SK-N-SH treated with all-trans-retinoic acid at 6 μM for 48 hours (cell line): ENCODE measurements at regions not wholly inside any gene's neighbourhood (a gene's known extent, or its start where the extent isn't known, plus 50 kb on each side); places are given as distances from the start of the nearest gene placed in this dataset.

ENCODE experiments used
- ATAC-seq: fragments of 200-7000 bp; cut with Tn5 transposase; 3 replicates; pipeline ENCODE4 v1.9.1; 2020; ENCODE audit warnings: mild to moderate bottlenecking, moderate library complexity
- ARNTL ChIP-seq: fragments of 450-650 bp; formaldehyde crosslinking; IDR thresholded peaks from 2 replicates; pipeline ENCODE4 v1.5.0; 2020; ENCODE audit warnings: low read depth, mild to moderate bottlenecking, moderate library complexity, borderline replicate concordance
- BACH2 ChIP-seq: fragments of 250-450 bp; sonication (Bioruptor Pico); IDR thresholded peaks from 2 replicates; pipeline ENCODE4 v1.9.0; 2021; ENCODE audit warnings: mild to moderate bottlenecking, borderline replicate concordance
- CSDC2 ChIP-seq: fragments of 250-450 bp; sonication (Bioruptor Pico); IDR thresholded peaks from 2 replicates; pipeline ENCODE4 v1.5.0; 2020; ENCODE audit warnings: mild to moderate bottlenecking, moderate library complexity
- ESRRG ChIP-seq: fragments of 250-450 bp; sonication (Bioruptor Pico); IDR thresholded peaks from 2 replicates; pipeline ENCODE4 v1.6.1; 2021; ENCODE audit warnings: mild to moderate bottlenecking
- GLIS3 ChIP-seq: fragments of 250-450 bp; sonication (Bioruptor Pico); IDR thresholded peaks from 2 replicates; pipeline ENCODE4 v1.5.0; 2020; ENCODE audit warnings: mild to moderate bottlenecking, moderate library complexity
- ISL1 ChIP-seq: fragments of 250-450 bp; sonication (Bioruptor Pico); IDR thresholded peaks from 2 replicates; pipeline ENCODE4 v2.1.2; 2022; ENCODE audit warnings: mild to moderate bottlenecking, moderate library complexity
- OSR1 ChIP-seq: fragments of 250-450 bp; sonication (Bioruptor Pico); IDR thresholded peaks from 2 replicates; pipeline ENCODE4 v1.8.0; 2022; ENCODE audit warnings: moderate library complexity, mild to moderate bottlenecking, inconsistent platforms
- PPARA ChIP-seq: fragments of 250-450 bp; sonication (Bioruptor Pico); IDR thresholded peaks from 2 replicates; pipeline ENCODE4 v1.5.0; 2020; ENCODE audit warnings: mild to moderate bottlenecking, borderline replicate concordance
- RARB ChIP-seq: fragments of 250-450 bp; sonication (Bioruptor Pico); IDR thresholded peaks from 2 replicates; pipeline ENCODE4 v1.8.0; 2021; ENCODE audit warnings: mild to moderate bottlenecking, moderate library complexity
- SNAI2 ChIP-seq: fragments of 250-450 bp; sonication (Bioruptor Pico); IDR thresholded peaks from 2 replicates; pipeline ENCODE4 v1.5.0; 2020; ENCODE audit warnings: mild to moderate bottlenecking, moderate library complexity
- TCF4 ChIP-seq: fragments of 250-450 bp; sonication (Bioruptor Pico); IDR thresholded peaks from 2 replicates; pipeline ENCODE4 v1.8.0; 2021; ENCODE audit warnings: mild to moderate bottlenecking, moderate library complexity, borderline replicate concordance
- TOX ChIP-seq: fragments of 250-450 bp; sonication (Bioruptor Pico); IDR thresholded peaks from 2 replicates; pipeline ENCODE4 v1.8.0; 2021; ENCODE audit warnings: mild to moderate bottlenecking, moderate library complexity, borderline replicate concordance
- ZC3H10 ChIP-seq: fragments of 250-450 bp; sonication (Bioruptor Pico); IDR thresholded peaks from 2 replicates; pipeline ENCODE4 v1.5.1; 2021; ENCODE audit warnings: mild to moderate bottlenecking, moderate library complexity
- ZFP3 ChIP-seq: fragments of 250-450 bp; sonication (Bioruptor Pico); IDR thresholded peaks from 2 replicates; pipeline ENCODE4 v1.5.0; 2020; ENCODE audit warnings: mild to moderate bottlenecking, moderate library complexity
- ZFP30 ChIP-seq: fragments of 450-650 bp; formaldehyde crosslinking; IDR thresholded peaks from 2 replicates; pipeline ENCODE4 v1.5.0; 2022; ENCODE audit warnings: mild to moderate bottlenecking, moderate library complexity
- ZNF565 ChIP-seq: fragments of 450-650 bp; formaldehyde crosslinking; conservative IDR thresholded peaks from 2 replicates; pipeline ENCODE4 v1.5.0; 2020; ENCODE audit warnings: low read depth, mild to moderate bottlenecking, moderate library complexity
- ZNF70 ChIP-seq: fragments of 450-650 bp; formaldehyde crosslinking; IDR thresholded peaks from 2 replicates; pipeline ENCODE4 v1.5.0; 2020; ENCODE audit warnings: mild to moderate bottlenecking, moderate library complexity
- ZNF8 ChIP-seq: fragments of 450-650 bp; formaldehyde crosslinking; IDR thresholded peaks from 2 replicates; pipeline ENCODE4 v1.5.0; 2020; ENCODE audit warnings: mild to moderate bottlenecking, moderate library complexity
- TF ChIP-seq, protein P1 (sequence below): fragments of 250-450 bp; sonication (Bioruptor Pico); IDR thresholded peaks from 2 replicates; pipeline ENCODE4 v1.8.0; 2020; ENCODE audit warnings: mild to moderate bottlenecking, moderate library complexity, borderline replicate concordance
- TF ChIP-seq, protein P2 (sequence below): fragments of 250-450 bp; sonication (Bioruptor Pico); IDR thresholded peaks from 2 replicates; pipeline ENCODE4 v1.5.1; 2021; ENCODE audit warnings: mild to moderate bottlenecking, moderate library complexity
- TF ChIP-seq, protein P3 (sequence below): fragments of 250-450 bp; sonication (Bioruptor Pico); IDR thresholded peaks from 2 replicates; pipeline ENCODE4 v1.5.0; 2020; ENCODE audit warnings: mild to moderate bottlenecking, moderate library complexity
- TF ChIP-seq, protein P4 (sequence below): fragments of 250-450 bp; sonication (Bioruptor Pico); IDR thresholded peaks from 2 replicates; pipeline ENCODE4 v1.8.0; 2021; ENCODE audit warnings: low read depth, mild to moderate bottlenecking, moderate library complexity, borderline replicate concordance
- TF ChIP-seq, protein P5 (sequence below): fragments of 250-450 bp; sonication (Bioruptor Pico); IDR thresholded peaks from 2 replicates; pipeline ENCODE4 v1.5.1; 2020; ENCODE audit warnings: low read depth, mild to moderate bottlenecking, moderate library complexity

DNA sequence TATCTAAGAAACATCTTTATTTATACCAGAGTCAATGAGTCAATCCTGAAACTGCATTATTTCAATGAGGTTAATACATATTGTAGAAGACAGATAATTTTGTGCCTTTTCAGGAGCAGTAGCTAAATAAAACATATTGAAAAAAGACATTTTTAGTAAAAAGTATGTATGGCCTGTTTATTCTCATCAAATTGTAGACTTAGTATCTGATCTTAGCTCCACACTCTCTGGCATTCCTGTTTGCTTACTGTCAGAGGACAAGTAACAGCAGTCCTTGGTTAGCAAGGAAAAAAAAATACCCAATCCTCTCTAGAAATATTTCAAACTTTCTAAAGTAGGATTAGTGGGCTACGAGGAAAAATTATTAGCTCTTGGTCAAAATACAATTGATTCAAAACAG is 50.5 kb upstream of the GUCY1A1 start:
- TF ChIP-seq ISL1 (peak; percentile 92), ESRRG (CRISPR knock-in tag) (no peak), ZFP30 (CRISPR knock-in tag) (no peak), ZNF70 (CRISPR knock-in tag) (no peak), TCF4 (peak; percentile 54; the same call in 1 of the 2 replicates), ZC3H10 (no peak), ZFP3 (CRISPR knock-in tag) (no peak), ZNF565 (CRISPR knock-in tag) (no peak), RARB (CRISPR knock-in tag) (no peak), CSDC2 (no peak), SNAI2 (CRISPR knock-in tag) (no peak), PPARA (CRISPR knock-in tag) (no peak), ARNTL (CRISPR knock-in tag) (no peak), ZNF8 (CRISPR knock-in tag) (no peak), TOX (CRISPR knock-in tag) (no peak), BACH2 (CRISPR knock-in tag) (no peak), OSR1 (CRISPR knock-in tag) (no peak), GLIS3 (CRISPR knock-in tag) (no peak)
- TF ChIP-seq, protein P1, sequence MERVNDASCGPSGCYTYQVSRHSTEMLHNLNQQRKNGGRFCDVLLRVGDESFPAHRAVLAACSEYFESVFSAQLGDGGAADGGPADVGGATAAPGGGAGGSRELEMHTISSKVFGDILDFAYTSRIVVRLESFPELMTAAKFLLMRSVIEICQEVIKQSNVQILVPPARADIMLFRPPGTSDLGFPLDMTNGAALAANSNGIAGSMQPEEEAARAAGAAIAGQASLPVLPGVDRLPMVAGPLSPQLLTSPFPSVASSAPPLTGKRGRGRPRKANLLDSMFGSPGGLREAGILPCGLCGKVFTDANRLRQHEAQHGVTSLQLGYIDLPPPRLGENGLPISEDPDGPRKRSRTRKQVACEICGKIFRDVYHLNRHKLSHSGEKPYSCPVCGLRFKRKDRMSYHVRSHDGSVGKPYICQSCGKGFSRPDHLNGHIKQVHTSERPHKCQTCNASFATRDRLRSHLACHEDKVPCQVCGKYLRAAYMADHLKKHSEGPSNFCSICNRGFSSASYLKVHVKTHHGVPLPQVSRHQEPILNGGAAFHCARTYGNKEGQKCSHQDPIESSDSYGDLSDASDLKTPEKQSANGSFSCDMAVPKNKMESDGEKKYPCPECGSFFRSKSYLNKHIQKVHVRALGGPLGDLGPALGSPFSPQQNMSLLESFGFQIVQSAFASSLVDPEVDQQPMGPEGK (CRISPR knock-in tag) = no peak
- TF ChIP-seq, protein P2, sequence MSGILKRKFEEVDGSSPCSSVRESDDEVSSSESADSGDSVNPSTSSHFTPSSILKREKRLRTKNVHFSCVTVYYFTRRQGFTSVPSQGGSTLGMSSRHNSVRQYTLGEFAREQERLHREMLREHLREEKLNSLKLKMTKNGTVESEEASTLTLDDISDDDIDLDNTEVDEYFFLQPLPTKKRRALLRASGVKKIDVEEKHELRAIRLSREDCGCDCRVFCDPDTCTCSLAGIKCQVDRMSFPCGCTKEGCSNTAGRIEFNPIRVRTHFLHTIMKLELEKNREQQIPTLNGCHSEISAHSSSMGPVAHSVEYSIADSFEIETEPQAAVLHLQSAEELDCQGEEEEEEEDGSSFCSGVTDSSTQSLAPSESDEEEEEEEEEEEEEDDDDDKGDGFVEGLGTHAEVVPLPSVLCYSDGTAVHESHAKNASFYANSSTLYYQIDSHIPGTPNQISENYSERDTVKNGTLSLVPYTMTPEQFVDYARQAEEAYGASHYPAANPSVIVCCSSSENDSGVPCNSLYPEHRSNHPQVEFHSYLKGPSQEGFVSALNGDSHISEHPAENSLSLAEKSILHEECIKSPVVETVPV (CRISPR knock-in tag) = no peak
- TF ChIP-seq, protein P3, sequence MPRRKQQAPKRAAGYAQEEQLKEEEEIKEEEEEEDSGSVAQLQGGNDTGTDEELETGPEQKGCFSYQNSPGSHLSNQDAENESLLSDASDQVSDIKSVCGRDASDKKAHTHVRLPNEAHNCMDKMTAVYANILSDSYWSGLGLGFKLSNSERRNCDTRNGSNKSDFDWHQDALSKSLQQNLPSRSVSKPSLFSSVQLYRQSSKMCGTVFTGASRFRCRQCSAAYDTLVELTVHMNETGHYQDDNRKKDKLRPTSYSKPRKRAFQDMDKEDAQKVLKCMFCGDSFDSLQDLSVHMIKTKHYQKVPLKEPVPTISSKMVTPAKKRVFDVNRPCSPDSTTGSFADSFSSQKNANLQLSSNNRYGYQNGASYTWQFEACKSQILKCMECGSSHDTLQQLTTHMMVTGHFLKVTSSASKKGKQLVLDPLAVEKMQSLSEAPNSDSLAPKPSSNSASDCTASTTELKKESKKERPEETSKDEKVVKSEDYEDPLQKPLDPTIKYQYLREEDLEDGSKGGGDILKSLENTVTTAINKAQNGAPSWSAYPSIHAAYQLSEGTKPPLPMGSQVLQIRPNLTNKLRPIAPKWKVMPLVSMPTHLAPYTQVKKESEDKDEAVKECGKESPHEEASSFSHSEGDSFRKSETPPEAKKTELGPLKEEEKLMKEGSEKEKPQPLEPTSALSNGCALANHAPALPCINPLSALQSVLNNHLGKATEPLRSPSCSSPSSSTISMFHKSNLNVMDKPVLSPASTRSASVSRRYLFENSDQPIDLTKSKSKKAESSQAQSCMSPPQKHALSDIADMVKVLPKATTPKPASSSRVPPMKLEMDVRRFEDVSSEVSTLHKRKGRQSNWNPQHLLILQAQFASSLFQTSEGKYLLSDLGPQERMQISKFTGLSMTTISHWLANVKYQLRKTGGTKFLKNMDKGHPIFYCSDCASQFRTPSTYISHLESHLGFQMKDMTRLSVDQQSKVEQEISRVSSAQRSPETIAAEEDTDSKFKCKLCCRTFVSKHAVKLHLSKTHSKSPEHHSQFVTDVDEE (CRISPR knock-in tag) = no peak
- TF ChIP-seq, protein P4, sequence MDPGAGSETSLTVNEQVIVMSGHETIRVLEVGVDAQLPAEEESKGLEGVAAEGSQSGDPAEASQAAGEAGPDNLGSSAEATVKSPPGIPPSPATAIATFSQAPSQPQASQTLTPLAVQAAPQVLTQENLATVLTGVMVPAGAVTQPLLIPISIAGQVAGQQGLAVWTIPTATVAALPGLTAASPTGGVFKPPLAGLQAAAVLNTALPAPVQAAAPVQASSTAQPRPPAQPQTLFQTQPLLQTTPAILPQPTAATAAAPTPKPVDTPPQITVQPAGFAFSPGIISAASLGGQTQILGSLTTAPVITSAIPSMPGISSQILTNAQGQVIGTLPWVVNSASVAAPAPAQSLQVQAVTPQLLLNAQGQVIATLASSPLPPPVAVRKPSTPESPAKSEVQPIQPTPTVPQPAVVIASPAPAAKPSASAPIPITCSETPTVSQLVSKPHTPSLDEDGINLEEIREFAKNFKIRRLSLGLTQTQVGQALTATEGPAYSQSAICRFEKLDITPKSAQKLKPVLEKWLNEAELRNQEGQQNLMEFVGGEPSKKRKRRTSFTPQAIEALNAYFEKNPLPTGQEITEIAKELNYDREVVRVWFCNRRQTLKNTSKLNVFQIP (CRISPR knock-in tag) = no peak
- TF ChIP-seq, protein P5, sequence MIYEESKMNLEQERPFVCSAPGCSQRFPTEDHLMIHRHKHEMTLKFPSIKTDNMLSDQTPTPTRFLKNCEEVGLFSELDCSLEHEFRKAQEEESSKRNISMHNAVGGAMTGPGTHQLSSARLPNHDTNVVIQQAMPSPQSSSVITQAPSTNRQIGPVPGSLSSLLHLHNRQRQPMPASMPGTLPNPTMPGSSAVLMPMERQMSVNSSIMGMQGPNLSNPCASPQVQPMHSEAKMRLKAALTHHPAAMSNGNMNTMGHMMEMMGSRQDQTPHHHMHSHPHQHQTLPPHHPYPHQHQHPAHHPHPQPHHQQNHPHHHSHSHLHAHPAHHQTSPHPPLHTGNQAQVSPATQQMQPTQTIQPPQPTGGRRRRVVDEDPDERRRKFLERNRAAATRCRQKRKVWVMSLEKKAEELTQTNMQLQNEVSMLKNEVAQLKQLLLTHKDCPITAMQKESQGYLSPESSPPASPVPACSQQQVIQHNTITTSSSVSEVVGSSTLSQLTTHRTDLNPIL = 0 out of 2 replicates have a peak, but pooled peaks have one; percentile 9
- TF ChIP-seq, all 23 proteins: peak for 3
- peak; percentile 49; the same call in 2 of the 3 replicates for ATAC-seq

DNA sequence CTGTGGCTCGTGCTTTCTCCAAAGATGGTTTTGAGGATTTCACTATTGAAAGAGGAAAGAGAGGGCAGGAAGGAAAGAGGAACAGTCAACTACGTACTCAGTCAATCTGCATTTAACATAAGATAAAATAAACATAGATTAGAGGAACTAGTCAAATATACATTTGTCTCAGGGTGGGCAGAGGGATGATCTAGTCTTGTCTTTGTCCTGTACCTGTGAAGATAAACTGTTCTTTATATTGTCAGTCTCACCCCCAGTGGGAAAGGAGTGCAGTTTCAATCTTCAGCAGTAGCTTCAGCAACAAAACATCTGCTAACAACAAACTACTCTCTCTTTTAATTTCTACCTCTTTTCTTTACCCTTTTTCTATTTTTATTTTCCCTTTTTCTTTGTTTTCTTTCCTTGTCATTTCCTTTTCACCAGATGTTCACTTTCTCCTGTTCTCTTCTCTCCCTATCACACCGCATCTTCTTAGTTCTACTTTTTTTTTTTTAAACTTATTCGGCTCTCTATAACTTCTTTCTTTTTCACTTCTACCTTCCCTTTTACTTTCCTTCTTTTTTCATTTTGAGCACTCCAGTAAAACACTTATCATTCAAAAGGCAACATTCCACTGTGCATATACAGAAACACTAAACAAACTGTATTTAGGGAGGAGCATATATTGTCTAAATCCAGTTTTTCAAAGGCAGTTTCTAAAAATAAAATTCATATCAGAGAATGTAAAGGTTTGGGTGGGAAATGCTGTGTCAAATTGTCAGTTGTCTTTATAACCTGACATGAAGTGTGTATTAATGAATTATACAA is 51.4 kb upstream of the GUCY1A1 start:
- ATAC-seq = no peak
- no peak for TF ChIP-seq ESRRG (CRISPR knock-in tag)
- no peak for TF ChIP-seq ISL1
- no peak for TF ChIP-seq TOX (CRISPR knock-in tag)
- no peak for TF ChIP-seq ARNTL (CRISPR knock-in tag)
- TF ChIP-seq ZFP30 (CRISPR knock-in tag) = no peak
- TF ChIP-seq, protein P2 (CRISPR knock-in tag) = no peak
- TF ChIP-seq, protein P5 = no peak
- TF ChIP-seq ZFP3 (CRISPR knock-in tag) = no peak
- no peak for TF ChIP-seq CSDC2
- TF ChIP-seq ZNF70 (CRISPR knock-in tag) = no peak
- TF ChIP-seq, protein P3 (CRISPR knock-in tag) = no peak
- no peak for TF ChIP-seq ZC3H10
- no peak for TF ChIP-seq ZNF8 (CRISPR knock-in tag)
